H9 (cell line): ENCODE measurements at regions not wholly inside any gene's neighbourhood (a gene's known extent, or its start where the extent isn't known, plus 50 kb on each side); places are given as distances from the start of the nearest gene placed in this dataset.

Source experiments
- DNase-seq: peaks from one replicate; pipeline ENCODE4 v3.0.0-alpha.2; 2017
- H2AFZ ChIP-seq: one replicate; pipeline ENCODE4 v1.6.1; 2013; ENCODE audit warnings: mild to moderate bottlenecking, low read length, control low read depth, moderate library complexity
- H2AK5ac ChIP-seq: 2 replicates; pipeline ENCODE4 v1.6.1; 2013; ENCODE audit warnings: low read length, control low read depth, mixed read lengths; ENCODE audit not compliant: insufficient read length
- H2BK120ac ChIP-seq: one replicate; pipeline ENCODE4 v1.6.1; 2013; ENCODE audit warnings: low read depth, mild to moderate bottlenecking, low read length, control low read depth, inconsistent platforms; ENCODE audit not compliant: poor library complexity, severe bottlenecking
- H2BK12ac ChIP-seq: 2 replicates; pipeline ENCODE4 v1.6.1; 2013; ENCODE audit warnings: low read length, control low read depth, mixed read lengths, low read depth; ENCODE audit not compliant: insufficient read length
- H2BK15ac ChIP-seq: 2 replicates; pipeline ENCODE4 v1.6.1; 2013; ENCODE audit warnings: low read depth, low read length, control low read depth
- H2BK20ac ChIP-seq: one replicate; pipeline ENCODE4 v1.6.1; 2013; ENCODE audit warnings: low read depth, mild to moderate bottlenecking, low read length, control low read depth, inconsistent platforms; ENCODE audit not compliant: poor library complexity, severe bottlenecking
- H2BK5ac ChIP-seq: 2 replicates; pipeline ENCODE4 v1.6.1; 2013; ENCODE audit warnings: low read length, control low read depth, mixed read lengths; ENCODE audit not compliant: insufficient read length
- H3K14ac ChIP-seq: 2 replicates; pipeline ENCODE4 v1.6.1; 2013; ENCODE audit warnings: low read length, control low read depth; ENCODE audit not compliant: insufficient read depth
- H3K18ac ChIP-seq: 2 replicates; pipeline ENCODE4 v1.6.1; 2013; ENCODE audit warnings: low read depth, mild to moderate bottlenecking, mixed read lengths, low read length, control low read depth; ENCODE audit not compliant: insufficient read length
- H3K23ac ChIP-seq: 2 replicates; pipeline ENCODE4 v1.6.1; 2013; ENCODE audit warnings: low read length, control low read depth, mixed read lengths, low read depth; ENCODE audit not compliant: insufficient read length
- H3K23me2 ChIP-seq: 2 replicates; pipeline ENCODE4 v1.6.1; 2013; ENCODE audit warnings: low read depth, mild to moderate bottlenecking, mixed read lengths, low read length, control low read depth; ENCODE audit not compliant: insufficient read length, poor library complexity, severe bottlenecking
- H3K27ac ChIP-seq: 2 replicates; pipeline ENCODE4 v1.5.1; 2013; ENCODE audit warnings: low read length, control low read depth, mixed read lengths, low read depth; ENCODE audit not compliant: insufficient read length
- H3K27me3 ChIP-seq: 2 replicates; pipeline ENCODE4 v1.6.1; 2013; ENCODE audit warnings: low read length, control low read depth, inconsistent platforms; ENCODE audit not compliant: insufficient read depth
- H3K4ac ChIP-seq: 2 replicates; pipeline ENCODE4 v1.6.1; 2013; ENCODE audit warnings: low read depth, mild to moderate bottlenecking, control low read depth, inconsistent platforms, low read length, moderate library complexity
- H3K4me1 ChIP-seq: 2 replicates; pipeline ENCODE4 v1.6.1; 2013; ENCODE audit warnings: low read length, control low read depth, inconsistent platforms; ENCODE audit not compliant: insufficient read depth
- H3K4me2 ChIP-seq: 2 replicates; pipeline ENCODE4 v1.6.1; 2013; ENCODE audit warnings: low read length, control low read depth, mixed read lengths; ENCODE audit not compliant: insufficient read length, insufficient read depth
- H3K56ac ChIP-seq: 2 replicates; pipeline ENCODE4 v1.6.1; 2013; ENCODE audit warnings: low read depth, mild to moderate bottlenecking, mixed read lengths, low read length, control low read depth; ENCODE audit not compliant: insufficient read length
- H3K79me1 ChIP-seq: 2 replicates; pipeline ENCODE4 v1.6.1; 2013; ENCODE audit warnings: low read depth, mild to moderate bottlenecking, moderate library complexity, low read length, control low read depth, inconsistent platforms; ENCODE audit not compliant: insufficient read depth, poor library complexity, severe bottlenecking
- H3K79me2 ChIP-seq: 2 replicates; pipeline ENCODE4 v1.6.1; 2013; ENCODE audit warnings: low read length, control low read depth, inconsistent platforms; ENCODE audit not compliant: insufficient read depth
- H3K9ac ChIP-seq: 2 replicates; pipeline ENCODE4 v1.6.1; 2013; ENCODE audit warnings: low read length, control low read depth, mixed read lengths; ENCODE audit not compliant: insufficient read length; ENCODE audit errors: extremely low read depth
- H3K9me3 ChIP-seq: one replicate; pipeline ENCODE4 v1.6.1; 2013; ENCODE audit warnings: low read depth, low read length, inconsistent platforms; ENCODE audit not compliant: control insufficient read depth
- H3T11ph ChIP-seq: one replicate; pipeline ENCODE4 v1.6.1; 2013; ENCODE audit warnings: mild to moderate bottlenecking, low read length, control low read depth, inconsistent platforms
- H4K20me1 ChIP-seq: one replicate; pipeline ENCODE4 v1.6.1; 2013; ENCODE audit not compliant: control insufficient read depth, insufficient read length, insufficient read depth
- H4K5ac ChIP-seq: 2 replicates; pipeline ENCODE4 v1.6.1; 2013; ENCODE audit warnings: low read depth, mild to moderate bottlenecking, mixed read lengths, low read length, control low read depth; ENCODE audit not compliant: insufficient read length
- H4K8ac ChIP-seq: replicated peaks from 2 replicates; pipeline ENCODE4 v1.6.1; 2013; ENCODE audit warnings: low read length, control low read depth, mixed read lengths, low read depth; ENCODE audit not compliant: insufficient read length
- H4K91ac ChIP-seq: 2 replicates; pipeline ENCODE4 v1.6.1; 2013; ENCODE audit warnings: low read depth, mild to moderate bottlenecking, moderate library complexity, mixed read lengths, low read length, control low read depth; ENCODE audit not compliant: insufficient read length
- H3K27ac Mint-ChIP-seq, 3 experiments: 2 replicates in 2 of 3; 3 replicates in 1 of 3; pipeline ENCODE4 v1.8.0; 2020 to 2021; ENCODE audit warnings: mixed read lengths in 3 of 3, mild to moderate bottlenecking in 1 of 3, moderate library complexity in 1 of 3
- H3K27me3 Mint-ChIP-seq: 2 replicates; pipeline ENCODE4 v1.8.0; 2021; ENCODE audit warnings: low read depth, mild to moderate bottlenecking, moderate library complexity, mixed read lengths
- H3K36me3 Mint-ChIP-seq, 3 experiments: 2 replicates in 2 of 3; 3 replicates in 1 of 3; pipeline ENCODE4 v1.8.0; 2020 to 2021; ENCODE audit warnings: low read depth in 3 of 3, mixed read lengths in 3 of 3; ENCODE audit not compliant: insufficient read depth in 1 of 3
- H3K4me1 Mint-ChIP-seq, 2 experiments: 2 replicates each; pipeline ENCODE4 v1.8.0; 2020; ENCODE audit warnings: mixed read lengths in 2 of 2
- H3K4me3 Mint-ChIP-seq, 2 experiments: 2 replicates in 1 of 2; 3 replicates in 1 of 2; pipeline ENCODE4 v1.8.0; 2020 to 2021; ENCODE audit warnings: mild to moderate bottlenecking in 2 of 2, mixed read lengths in 2 of 2, moderate library complexity in 1 of 2
- H3K9me3 Mint-ChIP-seq, 2 experiments: 2 replicates in 1 of 2; 3 replicates in 1 of 2; pipeline ENCODE4 v1.8.0; 2020; ENCODE audit warnings: mild to moderate bottlenecking in 2 of 2, mixed read lengths in 2 of 2, moderate library complexity in 1 of 2
- CTCF ChIP-seq: fragments of 200-600 bp; sonication (generic); conservative IDR thresholded peaks from 3 replicates; pipeline ENCODE4 v1.8.0; 2021; ENCODE audit warnings: antibody characterized with exemption, mild to moderate bottlenecking
- WGBS: extraction: QIAGEN DNeasy Blood & Tissue Kit; methylation state at CpG from one replicate; pipeline ENCODE4 v1.1.7; 2013; ENCODE audit warnings: missing lambda C conversion rate, low lambda C conversion rate, mixed read lengths; ENCODE audit not compliant: insufficient read length; ENCODE audit errors: extremely low coverage; 5-methylcytosine and 5-hydroxymethylcytosine counted together

GRCh38 chr7:27395626-27396025, 153.0 kb downstream of the EVX1 start:
- TF ChIP-seq CTCF, result no peak
- H2BK20ac ChIP-seq, result no peak overlapping the region
- no peaks in the 10 kb centered on the region for H3K9me3 Mint-ChIP-seq
- no peak overlapping the region; a peak in 1 of 7 replicates for H3K27ac Mint-ChIP-seq
- no peaks in the 10 kb centered on the region for H3K79me2 ChIP-seq
- 0 out of 4 replicates have a peak, but pooled peaks cover 0 to 6% of the 10 kb centered on the region in 2 experiments for H3K4me1 Mint-ChIP-seq
- no peak overlapping the region for H3K4ac ChIP-seq
- H3K18ac ChIP-seq, result no peak overlapping the region
- H4K20me1 ChIP-seq, result no peaks in the 10 kb centered on the region
- no peaks in the 10 kb centered on the region for H3K4me1 ChIP-seq
- no peak overlapping the region for H2AK5ac ChIP-seq
- no peak overlapping the region for H3K14ac ChIP-seq
- H4K91ac ChIP-seq, result no peak overlapping the region
- no peak overlapping the region for H3T11ph ChIP-seq
- no peak overlapping the region for H2BK120ac ChIP-seq
- no peak overlapping the region for H3K4me2 ChIP-seq
- H3K9ac ChIP-seq, result no peak overlapping the region
- no peak overlapping the region for H2BK5ac ChIP-seq
- H3K27ac ChIP-seq, result no peak overlapping the region
- peaks cover 7% of the 10 kb centered on the region for H3K27me3 Mint-ChIP-seq
- H3K9me3 ChIP-seq, result no peaks in the 10 kb centered on the region
- H4K8ac ChIP-seq, result no peak overlapping the region
- no peaks in the 10 kb centered on the region for H3K79me1 ChIP-seq
- H3K4me3 Mint-ChIP-seq, result no peak overlapping the region
- H2BK15ac ChIP-seq, result no peak overlapping the region
- H3K27me3 ChIP-seq, result no peaks in the 10 kb centered on the region
- no peak for DNase-seq
- no peaks in the 10 kb centered on the region for H3K23me2 ChIP-seq
- no CpG with 5 or more reads among the region's 3 CpGs for WGBS
- no peak overlapping the region for H2AFZ ChIP-seq
- no peak overlapping the region for H2BK12ac ChIP-seq
- no peaks in the 10 kb centered on the region for H3K36me3 Mint-ChIP-seq
- H3K56ac ChIP-seq, result no peak overlapping the region
- H3K23ac ChIP-seq, result no peak overlapping the region
- H4K5ac ChIP-seq, result no peak overlapping the region
